HL-60 (cell line): ENCODE measurements at regions not wholly inside any gene's neighbourhood (a gene's known extent, or its start where the extent isn't known, plus 50 kb on each side); places are given as distances from the start of the nearest gene placed in this dataset.

Experiments used
- DNase-seq, 2 experiments: peaks; one replicate each; pipeline ENCODE4 v3.0.0-alpha.2; 2010 to 2020; ENCODE audit warnings: low read depth in 1 of 2, low spot score in 1 of 2
- H3K27ac ChIP-seq: fragments of 250-450 bp; sonication (Bioruptor Pico); replicated peaks from 2 replicates; pipeline ENCODE4 v1.5.1; 2020; ENCODE audit warnings: mild to moderate bottlenecking, moderate library complexity
- H3K27me3 ChIP-seq: fragments of 250-450 bp; sonication (Bioruptor Pico); 2 replicates; pipeline ENCODE4 v1.5.1; 2021; ENCODE audit warnings: mild to moderate bottlenecking, moderate library complexity; ENCODE audit not compliant: insufficient read depth, poor library complexity, severe bottlenecking
- H3K4me3 ChIP-seq: replicated peaks from 2 replicates; pipeline ENCODE4 v1.5.1; 2011; ENCODE audit warnings: mild to moderate bottlenecking, control low read depth, low read length; ENCODE audit not compliant: insufficient read depth
- GABPA ChIP-seq: IDR thresholded peaks from 2 replicates; pipeline ENCODE4 v1.6.1; 2012; ENCODE audit warnings: low read depth
- POLR2AphosphoS5 ChIP-seq: IDR thresholded peaks from 2 replicates; pipeline ENCODE4 v1.6.1; 2012; ENCODE audit warnings: low read depth
- SPI1 ChIP-seq: IDR thresholded peaks from 2 replicates; pipeline ENCODE4 v1.6.1; 2012; ENCODE audit warnings: low read depth, mild to moderate bottlenecking, borderline replicate concordance
- TF ChIP-seq, protein P1 (sequence below): IDR thresholded peaks from one replicate; pipeline ENCODE4 v1.5.1; 2011; ENCODE audit warnings: low read length, control low read depth, inconsistent platforms; ENCODE audit not compliant: insufficient read depth
- TF ChIP-seq, protein P2 (sequence below): IDR thresholded peaks from 2 replicates; pipeline ENCODE4 v1.6.1; 2012; ENCODE audit warnings: low read depth; ENCODE audit not compliant: insufficient replicate concordance

DNA sequence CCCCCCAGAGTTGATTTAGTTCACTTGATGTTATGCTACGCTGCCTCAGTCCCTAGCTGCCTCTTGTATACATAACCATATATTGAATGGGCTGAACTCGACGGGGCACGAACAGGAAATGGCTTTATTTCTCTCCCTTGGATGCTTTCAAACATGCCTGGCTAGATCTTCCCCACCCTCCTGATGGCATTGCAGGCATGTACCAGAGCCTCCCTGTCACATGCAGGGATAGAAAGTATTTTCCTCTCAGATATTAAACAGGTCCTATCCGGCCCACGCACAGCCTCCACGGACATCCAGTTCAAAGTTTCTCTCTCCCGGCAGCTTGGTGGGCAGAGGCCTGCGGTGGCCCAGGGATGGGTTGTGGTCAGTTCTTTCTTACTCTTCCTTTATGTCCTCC lies 422.1 kb downstream of the RPS24 start:
- Histone ChIP-seq H3K4me3 (no peak overlapping the region), H3K27me3 (no peaks in the 10 kb centered on the region), H3K27ac (no peak overlapping the region)
- TF ChIP-seq, protein P1, sequence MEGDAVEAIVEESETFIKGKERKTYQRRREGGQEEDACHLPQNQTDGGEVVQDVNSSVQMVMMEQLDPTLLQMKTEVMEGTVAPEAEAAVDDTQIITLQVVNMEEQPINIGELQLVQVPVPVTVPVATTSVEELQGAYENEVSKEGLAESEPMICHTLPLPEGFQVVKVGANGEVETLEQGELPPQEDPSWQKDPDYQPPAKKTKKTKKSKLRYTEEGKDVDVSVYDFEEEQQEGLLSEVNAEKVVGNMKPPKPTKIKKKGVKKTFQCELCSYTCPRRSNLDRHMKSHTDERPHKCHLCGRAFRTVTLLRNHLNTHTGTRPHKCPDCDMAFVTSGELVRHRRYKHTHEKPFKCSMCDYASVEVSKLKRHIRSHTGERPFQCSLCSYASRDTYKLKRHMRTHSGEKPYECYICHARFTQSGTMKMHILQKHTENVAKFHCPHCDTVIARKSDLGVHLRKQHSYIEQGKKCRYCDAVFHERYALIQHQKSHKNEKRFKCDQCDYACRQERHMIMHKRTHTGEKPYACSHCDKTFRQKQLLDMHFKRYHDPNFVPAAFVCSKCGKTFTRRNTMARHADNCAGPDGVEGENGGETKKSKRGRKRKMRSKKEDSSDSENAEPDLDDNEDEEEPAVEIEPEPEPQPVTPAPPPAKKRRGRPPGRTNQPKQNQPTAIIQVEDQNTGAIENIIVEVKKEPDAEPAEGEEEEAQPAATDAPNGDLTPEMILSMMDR: no peak
- TF ChIP-seq SPI1: no peak
- TF ChIP-seq GABPA: no peak
- TF ChIP-seq, protein P2, sequence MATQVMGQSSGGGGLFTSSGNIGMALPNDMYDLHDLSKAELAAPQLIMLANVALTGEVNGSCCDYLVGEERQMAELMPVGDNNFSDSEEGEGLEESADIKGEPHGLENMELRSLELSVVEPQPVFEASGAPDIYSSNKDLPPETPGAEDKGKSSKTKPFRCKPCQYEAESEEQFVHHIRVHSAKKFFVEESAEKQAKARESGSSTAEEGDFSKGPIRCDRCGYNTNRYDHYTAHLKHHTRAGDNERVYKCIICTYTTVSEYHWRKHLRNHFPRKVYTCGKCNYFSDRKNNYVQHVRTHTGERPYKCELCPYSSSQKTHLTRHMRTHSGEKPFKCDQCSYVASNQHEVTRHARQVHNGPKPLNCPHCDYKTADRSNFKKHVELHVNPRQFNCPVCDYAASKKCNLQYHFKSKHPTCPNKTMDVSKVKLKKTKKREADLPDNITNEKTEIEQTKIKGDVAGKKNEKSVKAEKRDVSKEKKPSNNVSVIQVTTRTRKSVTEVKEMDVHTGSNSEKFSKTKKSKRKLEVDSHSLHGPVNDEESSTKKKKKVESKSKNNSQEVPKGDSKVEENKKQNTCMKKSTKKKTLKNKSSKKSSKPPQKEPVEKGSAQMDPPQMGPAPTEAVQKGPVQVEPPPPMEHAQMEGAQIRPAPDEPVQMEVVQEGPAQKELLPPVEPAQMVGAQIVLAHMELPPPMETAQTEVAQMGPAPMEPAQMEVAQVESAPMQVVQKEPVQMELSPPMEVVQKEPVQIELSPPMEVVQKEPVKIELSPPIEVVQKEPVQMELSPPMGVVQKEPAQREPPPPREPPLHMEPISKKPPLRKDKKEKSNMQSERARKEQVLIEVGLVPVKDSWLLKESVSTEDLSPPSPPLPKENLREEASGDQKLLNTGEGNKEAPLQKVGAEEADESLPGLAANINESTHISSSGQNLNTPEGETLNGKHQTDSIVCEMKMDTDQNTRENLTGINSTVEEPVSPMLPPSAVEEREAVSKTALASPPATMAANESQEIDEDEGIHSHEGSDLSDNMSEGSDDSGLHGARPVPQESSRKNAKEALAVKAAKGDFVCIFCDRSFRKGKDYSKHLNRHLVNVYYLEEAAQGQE: no peak
- TF ChIP-seq POLR2AphosphoS5: no peak
- DNase-seq: no peak

DNA sequence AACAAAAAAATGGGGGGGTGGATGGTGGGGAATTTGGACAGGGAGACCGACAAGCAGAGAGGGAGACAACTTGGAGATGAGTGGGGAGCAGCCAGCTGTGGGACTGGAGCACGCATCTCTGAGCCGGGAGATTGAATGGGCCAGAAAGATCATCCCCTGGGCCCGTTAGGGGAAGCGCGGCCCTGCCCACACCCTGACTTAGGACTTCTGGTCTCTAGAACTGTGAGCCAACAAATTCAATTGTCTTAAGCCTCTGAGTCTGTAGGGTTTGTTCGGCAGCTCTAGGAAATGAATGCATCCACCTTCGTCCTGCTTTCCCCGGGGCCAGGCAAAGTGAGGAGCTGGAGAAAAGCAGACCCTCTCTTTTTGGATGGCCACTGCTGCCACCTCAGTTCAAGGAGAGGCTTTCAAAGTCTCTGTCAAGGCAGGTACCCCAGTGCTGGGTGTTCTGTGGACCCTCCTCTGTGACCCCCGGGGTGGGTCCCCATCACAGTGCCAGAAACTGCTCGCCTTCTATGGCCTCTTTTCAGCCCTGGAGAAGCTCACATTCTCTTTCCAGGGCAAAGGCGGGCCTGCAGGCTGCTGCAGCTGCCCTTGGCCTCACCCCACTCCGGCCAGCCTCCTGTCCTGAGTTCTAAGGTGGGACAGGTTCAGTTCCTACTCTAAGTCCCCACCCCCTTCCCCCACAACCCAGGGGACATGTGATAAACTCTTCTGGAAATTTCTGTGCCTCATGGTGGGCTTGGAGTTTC lies 423.2 kb downstream of the RPS24 start:
- DNase-seq: no peak
- H3K27ac ChIP-seq: no peak overlapping the region
- no peaks in the 10 kb centered on the region for H3K27me3 ChIP-seq
- H3K4me3 ChIP-seq: no peak overlapping the region
- no peak for TF ChIP-seq GABPA

DNA sequence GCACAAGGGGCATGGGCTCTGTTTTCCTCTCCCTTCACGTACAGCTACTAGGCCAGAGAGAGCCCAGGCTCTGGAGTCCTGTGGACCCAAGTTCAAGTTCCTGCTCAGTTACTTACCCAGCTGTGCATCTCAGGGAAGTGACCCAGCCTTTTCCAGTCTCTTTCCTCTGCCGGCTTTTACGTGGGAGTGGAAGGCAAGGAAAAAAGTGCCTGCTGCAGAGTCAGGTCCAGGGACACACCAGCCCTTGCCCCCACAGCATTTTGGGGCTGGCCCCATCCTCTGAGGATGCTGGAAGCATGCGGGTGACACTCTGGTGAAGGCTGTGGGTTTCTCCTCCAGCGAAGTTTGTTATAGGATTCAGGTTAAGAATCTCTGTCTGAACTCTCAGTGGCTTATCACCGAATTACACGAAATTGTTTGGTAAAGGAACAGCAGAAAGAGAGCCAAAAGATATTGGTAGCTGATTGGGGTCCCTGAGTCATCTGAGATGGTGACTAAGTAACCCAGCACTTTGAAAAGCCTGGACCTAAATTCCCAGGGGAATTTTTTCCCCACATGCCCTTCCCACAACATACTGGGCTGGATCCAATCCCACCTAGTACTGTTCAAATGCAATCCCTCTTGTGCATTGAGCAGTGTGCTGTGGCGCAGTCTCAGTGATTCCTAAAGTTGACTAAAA lies 424.3 kb downstream of the RPS24 start:
- DNase-seq: no peak
- TF ChIP-seq, protein P1: no peak
- TF ChIP-seq POLR2AphosphoS5 (no peak), GABPA (no peak), SPI1 (no peak)
- TF ChIP-seq, protein P2: no peak
- Histone ChIP-seq H3K27ac (no peak overlapping the region), H3K4me3 (no peak overlapping the region), H3K27me3 (no peaks in the 10 kb centered on the region)

GRCh38 chr10:78458983-78459638 lies 425.4 kb downstream of the RPS24 start:
- Histone ChIP-seq H3K4me3 (no peak overlapping the region), H3K27ac (no peak overlapping the region), H3K27me3 (no peaks in the 10 kb centered on the region)
- no peak for DNase-seq
- TF ChIP-seq SPI1 (no peak), GABPA (no peak), POLR2AphosphoS5 (no peak)
- TF ChIP-seq, protein P1: no peak
- TF ChIP-seq, protein P2: no peak
